Caco-2 (cell line): ENCODE measurements at regions not wholly inside any gene's neighbourhood (a gene's known extent, or its start where the extent isn't known, plus 50 kb on each side); places are given as distances from the start of the nearest gene placed in this dataset.

Experiments
- BruUV-seq: library from RNA; stranded (reverse); fragments of 400-500 nt; replicated peaks from 2 replicates; lab custom pipeline; 2021; lab: Mats Ljungman, UMichigan
- CTCF ChIA-PET: fragments of 300-600 bp; sonication (Branson Sonifier 250); formaldehyde crosslinking; loops from one replicate; lab custom pipeline; 2022; ENCODE audit warnings: antibody characterized with exemption; lab: Charles Lee
- POLR2A ChIA-PET: fragments of 300-600 bp; sonication (Branson Sonifier 250); formaldehyde crosslinking; loops from one replicate; lab custom pipeline; 2022; ENCODE audit warnings: antibody characterized with exemption; lab: Charles Lee
- DNase-seq, 2 experiments: peaks; one replicate each; pipeline versions ENCODE4 v3.0.0 to v3.0.0-alpha.2; 2020 to 2022
- H3K27me3 ChIP-seq: replicated peaks from 2 replicates; pipeline ENCODE4 v1.6.0; 2011; ENCODE audit warnings: low read length; ENCODE audit not compliant: control insufficient read depth, insufficient read depth
- H3K36me3 ChIP-seq: 2 replicates; pipeline ENCODE4 v1.5.1; 2011; ENCODE audit warnings: low read length; ENCODE audit not compliant: control insufficient read depth, insufficient read depth
- H3K4me1 ChIP-seq: fragments of 250-450 bp; sonication (Bioruptor Pico); 2 replicates; pipeline ENCODE4 v1.5.1; 2020; ENCODE audit warnings: mild to moderate bottlenecking
- H3K4me3 ChIP-seq: 2 replicates; pipeline ENCODE4 v1.5.1; 2011; ENCODE audit warnings: low read depth, mild to moderate bottlenecking, control low read depth, low read length
- H3K9me3 ChIP-seq: fragments of 250-450 bp; sonication (Bioruptor Pico); 2 replicates; pipeline ENCODE4 v1.5.1; 2020; ENCODE audit warnings: mild to moderate bottlenecking, moderate library complexity
- H3K27ac Mint-ChIP-seq: one replicate; pipeline ENCODE4 v1.8.0; 2022; ENCODE audit warnings: mixed read lengths; ENCODE audit not compliant: unreplicated experiment
- H3K27me3 Mint-ChIP-seq: one replicate; pipeline ENCODE4 v1.8.0; 2022; ENCODE audit warnings: mixed read lengths; ENCODE audit not compliant: insufficient read depth, unreplicated experiment
- H3K36me3 Mint-ChIP-seq: one replicate; pipeline ENCODE4 v1.8.0; 2022; ENCODE audit warnings: mild to moderate bottlenecking, mixed read lengths; ENCODE audit not compliant: insufficient read depth, unreplicated experiment
- H3K4me1 Mint-ChIP-seq: one replicate; pipeline ENCODE4 v1.8.0; 2022; ENCODE audit warnings: low read depth, mixed read lengths; ENCODE audit not compliant: unreplicated experiment
- H3K4me3 Mint-ChIP-seq: one replicate; pipeline ENCODE4 v1.8.0; 2022; ENCODE audit warnings: mild to moderate bottlenecking, moderate library complexity, mixed read lengths; ENCODE audit not compliant: unreplicated experiment
- H3K9me3 Mint-ChIP-seq: one replicate; pipeline ENCODE4 v1.8.0; 2022; ENCODE audit warnings: mixed read lengths; ENCODE audit not compliant: unreplicated experiment
- intact Hi-C: fragments of 100-400 bp; cut with micrococcal nuclease; formaldehyde crosslinking; loops from one replicate; pipeline ENCODE4 v1.10.0; 2022; ENCODE audit not compliant: unreplicated experiment
- TF ChIP-seq, protein P1 (sequence below), 2 experiments: fragments of 200-600 bp in 1 of 2; IDR thresholded peaks; 1 replicate in 1 of 2; 2 replicates in 1 of 2; pipeline versions ENCODE4 v1.5.1 to v1.8.0; 2011 to 2022; ENCODE audit warnings: antibody characterized with exemption in 1 of 2, control low read depth in 1 of 2, inconsistent platforms in 1 of 2, low read depth in 1 of 2, low read length in 1 of 2, mild to moderate bottlenecking in 1 of 2, moderate library complexity in 1 of 2; ENCODE audit not compliant: insufficient read depth in 1 of 2, severe bottlenecking in 1 of 2, unreplicated experiment in 1 of 2

DNA sequence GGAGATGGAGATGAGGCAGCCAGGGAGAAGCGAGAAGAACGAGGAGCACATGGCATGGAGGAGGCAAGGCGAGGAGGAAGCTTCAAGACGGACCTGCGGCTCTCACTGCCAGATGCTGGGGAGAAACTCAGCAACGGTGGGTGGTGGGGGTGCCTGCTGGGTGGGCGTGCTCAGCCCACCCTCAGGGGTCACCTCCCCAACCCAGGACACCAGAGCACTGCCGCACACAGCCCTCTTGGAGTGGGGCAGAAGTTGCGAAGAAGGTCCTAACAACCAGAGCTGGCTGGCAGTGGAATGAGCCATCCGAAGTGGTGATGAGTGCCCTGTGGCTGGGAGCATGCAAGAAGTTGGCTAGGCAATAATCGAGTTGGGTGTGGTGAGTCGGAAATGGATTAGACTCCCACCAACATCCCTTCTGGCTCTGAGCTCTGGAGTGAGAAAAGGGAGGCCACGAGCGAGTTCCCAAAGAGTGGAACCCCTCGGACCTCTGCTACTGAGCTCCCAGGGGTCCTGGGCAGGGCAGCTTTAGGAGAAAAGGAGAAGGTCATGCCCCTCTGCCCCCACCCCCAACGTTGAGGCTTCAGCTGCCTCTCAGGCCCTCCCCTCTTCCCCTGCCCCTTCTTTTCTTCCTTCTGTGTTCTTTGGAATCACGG is 212.7 kb upstream of the MVB12B start:
- Mint-ChIP-seq H3K4me3 (no peak overlapping the region), H3K36me3 (no peaks in the 10 kb centered on the region), H3K4me1 (no peaks in the 10 kb centered on the region), H3K27ac (no peak overlapping the region), H3K9me3 (no peaks in the 10 kb centered on the region), H3K27me3 (peaks cover 11% of the 10 kb centered on the region)
- peak in 1 of 2 experiments; percentile 3 for DNase-seq
- intact Hi-C loops: no loop called here
- no peaks in the 10 kb centered on the region for H3K4me1 ChIP-seq
- ChIA-PET POLR2A (no interaction called here), CTCF (no interaction called here)
- no peak overlapping the region for H3K4me3 ChIP-seq
- no peaks in the 10 kb centered on the region for H3K36me3 ChIP-seq
- H3K9me3 ChIP-seq: no peaks in the 10 kb centered on the region
- H3K27me3 ChIP-seq: no peaks in the 10 kb centered on the region; the same call in 1 of the 2 replicates
- TF ChIP-seq, protein P1, sequence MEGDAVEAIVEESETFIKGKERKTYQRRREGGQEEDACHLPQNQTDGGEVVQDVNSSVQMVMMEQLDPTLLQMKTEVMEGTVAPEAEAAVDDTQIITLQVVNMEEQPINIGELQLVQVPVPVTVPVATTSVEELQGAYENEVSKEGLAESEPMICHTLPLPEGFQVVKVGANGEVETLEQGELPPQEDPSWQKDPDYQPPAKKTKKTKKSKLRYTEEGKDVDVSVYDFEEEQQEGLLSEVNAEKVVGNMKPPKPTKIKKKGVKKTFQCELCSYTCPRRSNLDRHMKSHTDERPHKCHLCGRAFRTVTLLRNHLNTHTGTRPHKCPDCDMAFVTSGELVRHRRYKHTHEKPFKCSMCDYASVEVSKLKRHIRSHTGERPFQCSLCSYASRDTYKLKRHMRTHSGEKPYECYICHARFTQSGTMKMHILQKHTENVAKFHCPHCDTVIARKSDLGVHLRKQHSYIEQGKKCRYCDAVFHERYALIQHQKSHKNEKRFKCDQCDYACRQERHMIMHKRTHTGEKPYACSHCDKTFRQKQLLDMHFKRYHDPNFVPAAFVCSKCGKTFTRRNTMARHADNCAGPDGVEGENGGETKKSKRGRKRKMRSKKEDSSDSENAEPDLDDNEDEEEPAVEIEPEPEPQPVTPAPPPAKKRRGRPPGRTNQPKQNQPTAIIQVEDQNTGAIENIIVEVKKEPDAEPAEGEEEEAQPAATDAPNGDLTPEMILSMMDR (IDR thresholded peaks at IDR 0.05; ENCODE audit: insufficient read depth in 1 of 2, low read depth in 1 of 2, low read length in 1 of 2, severe bottlenecking in 1 of 2, unreplicated experiment in 1 of 2): no peak
- no TSS peak for BruUV-seq

DNA sequence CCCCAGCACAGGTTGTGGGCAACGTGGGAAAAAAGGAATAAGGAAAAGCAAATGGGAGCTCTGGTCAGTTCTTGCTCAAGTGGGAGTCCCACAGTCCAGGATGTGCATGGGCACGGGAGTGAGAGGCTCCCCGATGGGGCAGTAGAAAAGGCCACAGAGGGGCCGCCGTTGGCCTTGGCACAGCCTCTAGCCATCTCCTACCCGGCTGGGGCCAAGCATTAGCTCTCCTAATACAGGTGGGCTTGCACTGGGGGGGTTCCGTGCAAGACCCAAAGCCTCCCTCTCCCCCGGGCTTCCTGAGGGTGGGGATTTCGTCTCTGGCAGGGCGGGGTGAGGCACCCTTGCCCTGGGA is 212.2 kb upstream of the MVB12B start:
- no peaks in the 10 kb centered on the region for H3K36me3 Mint-ChIP-seq
- CTCF ChIA-PET: no interaction called here
- Histone ChIP-seq H3K4me3 (no peak overlapping the region), H3K4me1 (no peaks in the 10 kb centered on the region), H3K9me3 (no peaks in the 10 kb centered on the region), H3K27me3 (no peaks in the 10 kb centered on the region; the same call in 1 of the 2 replicates), H3K36me3 (no peaks in the 10 kb centered on the region)
- intact Hi-C loops: no loop called here
- H3K9me3 Mint-ChIP-seq: no peaks in the 10 kb centered on the region
- no TSS peak for BruUV-seq
- H3K27me3 Mint-ChIP-seq: peaks cover 11% of the 10 kb centered on the region
- no peak overlapping the region for H3K27ac Mint-ChIP-seq
- no peak for DNase-seq
- POLR2A ChIA-PET: no interaction called here
- H3K4me1 Mint-ChIP-seq: no peaks in the 10 kb centered on the region
- TF ChIP-seq, protein P1 (IDR thresholded peaks at IDR 0.05; ENCODE audit: insufficient read depth in 1 of 2, low read depth in 1 of 2, low read length in 1 of 2, severe bottlenecking in 1 of 2, unreplicated experiment in 1 of 2): no peak
- no peak overlapping the region for H3K4me3 Mint-ChIP-seq

DNA sequence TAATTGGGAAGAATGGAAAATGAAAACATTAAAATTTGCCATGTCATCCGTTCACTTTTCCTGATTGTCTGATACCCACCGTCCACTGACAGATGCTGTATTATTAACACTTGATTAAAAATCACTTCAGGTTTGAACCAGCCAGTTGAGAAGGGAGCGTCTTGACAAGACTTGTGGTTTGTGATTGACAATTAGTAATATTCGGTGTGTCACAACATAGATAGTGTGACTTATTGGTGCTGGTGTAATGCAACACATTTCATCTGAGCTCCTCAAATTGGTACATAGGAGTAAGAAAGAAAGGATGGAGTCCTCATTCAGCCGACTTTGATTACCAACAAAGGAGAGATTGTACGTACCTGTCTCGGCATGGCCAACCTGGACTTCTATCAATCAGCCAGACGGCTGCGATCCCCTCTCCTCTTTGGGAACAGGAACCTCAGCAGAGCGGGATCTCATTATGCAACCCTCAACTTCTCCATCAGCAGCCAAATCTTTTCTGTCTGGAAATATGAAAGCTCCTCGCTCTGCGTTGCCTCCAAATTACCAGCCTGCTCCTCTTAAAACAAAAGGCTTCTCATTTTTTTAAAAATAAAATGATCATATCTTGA is 211.7 kb upstream of the MVB12B start:
- TF ChIP-seq, protein P1 (IDR thresholded peaks at IDR 0.05; ENCODE audit: insufficient read depth in 1 of 2, low read depth in 1 of 2, low read length in 1 of 2, severe bottlenecking in 1 of 2, unreplicated experiment in 1 of 2): no peak
- no peak for DNase-seq
- no peaks in the 10 kb centered on the region for H3K36me3 Mint-ChIP-seq
- intact Hi-C loops: no loop called here
- H3K27ac Mint-ChIP-seq: no peak overlapping the region
- H3K4me1 Mint-ChIP-seq: no peaks in the 10 kb centered on the region
- Histone ChIP-seq H3K4me3 (no peak overlapping the region), H3K36me3 (no peaks in the 10 kb centered on the region), H3K27me3 (no peaks in the 10 kb centered on the region; the same call in 1 of the 2 replicates), H3K9me3 (no peaks in the 10 kb centered on the region), H3K4me1 (no peaks in the 10 kb centered on the region)
- ChIA-PET POLR2A (no interaction called here), CTCF (no interaction called here)
- BruUV-seq: no TSS peak
- peaks cover 11% of the 10 kb centered on the region for H3K27me3 Mint-ChIP-seq
- no peaks in the 10 kb centered on the region for H3K9me3 Mint-ChIP-seq
- no peak overlapping the region for H3K4me3 Mint-ChIP-seq
